ENCODE measurements at regions not wholly inside any gene's neighbourhood (a gene's known extent, or its start where the extent isn't known, plus 50 kb on each side); places are given as distances from the start of the nearest gene placed in this dataset.

GRCh38 chr7:79964463-79964862 lies 170.2 kb upstream of the GNAI1 start:
- H3K36me3 ChIP-seq, result no peaks in the 10 kb centered on the region
- DNase-seq, result no peak
- H3K27ac ChIP-seq, result no peak overlapping the region
- no peak overlapping the region for H3K4me3 ChIP-seq
- no peaks in the 10 kb centered on the region for H3K9me3 ChIP-seq
- no peak for ATAC-seq
- WGBS, 2 donors, result 75 to 85% methylated on average over 1 of the region's 1 CpG
- no peaks in the 10 kb centered on the region for H3K27me3 ChIP-seq
- H3K4me1 ChIP-seq, result no peaks in the 10 kb centered on the region
- intact Hi-C loops (cut with DNase I), result no loop called here
- no peak for TF ChIP-seq CTCF (IDR thresholded peaks at IDR 0.05)

- ATAC-seq, result no peak
Measured at GRCh38 chr7:79953130-79953529, 181.5 kb upstream of the GNAI1 start.

GRCh38 chr7:79952399-79952798 lies 182.2 kb upstream of the GNAI1 start:
- Histone ChIP-seq H3K4me3 (no peak overlapping the region), H3K36me3 (no peaks in the 10 kb centered on the region), H3K27ac (no peak overlapping the region), H3K9me3 (peaks cover 0 to 2% (median 0%) of the 10 kb centered on the region in 11 donors), H3K27me3 (no peaks in the 10 kb centered on the region), H3K4me1 (no peaks in the 10 kb centered on the region)
- no peak for TF ChIP-seq CTCF (IDR thresholded peaks at IDR 0.05)
- 68 to 73% methylated on average over 1 of the region's 1 CpG for whole genome bisulfite sequencing, 2 donors
- no peak for ATAC-seq
- DNase-seq, result no peak
- intact Hi-C loops (cut with DNase I), result no loop called here

More at GRCh38 chr7:79953130-79953529, 181.5 kb upstream of the GNAI1 start:
- no peak for DNase-seq
- intact Hi-C loops (cut with DNase I), result no loop called here
- Histone ChIP-seq H3K36me3 (no peaks in the 10 kb centered on the region), H3K27me3 (no peaks in the 10 kb centered on the region), H3K4me1 (no peaks in the 10 kb centered on the region), H3K27ac (no peak overlapping the region), H3K4me3 (no peak overlapping the region), H3K9me3 (no peaks in the 10 kb centered on the region)
- WGBS, 2 donors, result 81 to 87% methylated on average over 4 of the region's 4 CpGs
- no peak for TF ChIP-seq CTCF (IDR thresholded peaks at IDR 0.05)

GRCh38 chr7:79951415-79951814 lies 183.2 kb upstream of the GNAI1 start:
- ATAC-seq (no peak), DNase-seq (no peak)
- intact Hi-C loops (cut with DNase I), result no loop called here
- no peaks in the 10 kb centered on the region for H3K27me3 ChIP-seq
- WGBS, 2 donors, result 92 to 95% methylated on average over 2 of the region's 2 CpGs
- no peak overlapping the region for H3K4me3 ChIP-seq
- peaks cover 0 to 11% (median 0%) of the 10 kb centered on the region in 11 donors for H3K9me3 ChIP-seq
- TF ChIP-seq CTCF (IDR thresholded peaks at IDR 0.05), result no peak
- H3K27ac ChIP-seq, result no peak overlapping the region
- H3K36me3 ChIP-seq, result no peaks in the 10 kb centered on the region
- H3K4me1 ChIP-seq, result no peaks in the 10 kb centered on the region
